ENCODE measurements at regions not wholly inside any gene's neighbourhood (a gene's known extent, or its start where the extent isn't known, plus 50 kb on each side); places are given as distances from the start of the nearest gene placed in this dataset.

DNA sequence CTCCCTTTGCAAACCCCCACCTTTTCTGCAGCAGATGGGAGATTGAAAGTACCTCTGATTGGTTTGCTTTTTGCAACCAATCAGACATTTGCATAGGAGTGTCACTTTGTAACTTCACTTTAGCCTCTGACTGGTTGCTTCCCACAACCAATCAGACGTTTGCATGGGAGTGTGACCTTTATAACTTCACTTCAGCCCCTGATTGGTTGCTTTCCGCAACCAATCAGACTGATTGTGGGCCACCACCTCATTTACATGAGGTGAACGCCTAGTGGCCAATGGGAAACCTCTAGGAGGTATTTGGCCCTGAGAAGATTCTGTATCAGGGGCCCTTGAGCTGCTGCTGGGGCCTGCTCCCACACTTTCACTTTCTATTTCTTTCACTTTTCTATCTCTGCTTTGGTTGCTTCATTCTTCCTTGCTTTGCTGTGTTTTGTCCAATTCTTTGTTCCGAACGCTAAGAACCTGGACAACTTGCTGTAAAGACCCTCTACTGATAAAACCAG lies 106.0 kb upstream of the PRICKLE1 start:
- Mint-ChIP-seq H3K36me3 (no peaks in the 10 kb centered on the region), H3K27me3 (ENCODE audit: low read depth in 3 of 3) (peaks cover 0 to 5% (median 0%) of the 10 kb centered on the region in 3 donors), H3K27ac (no peak overlapping the region), H3K4me3 (no peak overlapping the region), H3K9me3 (peaks cover 10 to 28% (median 16%) of the 10 kb centered on the region in 7 donors), H3K4me1 (peaks cover 32% of the 10 kb centered on the region)
- 90% methylated on average over 2 of the region's 5 CpGs for WGBS (ENCODE audit: insufficient coverage)
- Histone ChIP-seq H3K79me2 (ENCODE audit: insufficient read depth, low read length) (no peaks in the 10 kb centered on the region), H3K27ac (ENCODE audit: low read depth in 1 of 2, low read length in 2 of 2) (no peak overlapping the region), H2AFZ (ENCODE audit: insufficient read depth, low read depth, low read length, poor library complexity, severe bottlenecking) (no peak overlapping the region), H3K4me1 (ENCODE audit: control insufficient read depth in 1 of 2, insufficient read depth in 2 of 2, low read length in 2 of 2) (peaks cover 31 to 34% of the 10 kb centered on the region in 2 donors), H3K4me2 (replicated peaks; ENCODE audit: extremely low read depth, low read length, poor library complexity, severe bottlenecking) (no peak overlapping the region), H3K9ac (ENCODE audit: insufficient read depth, low read length, poor library complexity, severe bottlenecking) (no peak overlapping the region), H4K20me1 (ENCODE audit: insufficient read depth, low read length) (no peaks in the 10 kb centered on the region), H3K36me3 (replicated peaks in 1 of 2; ENCODE audit: control insufficient read depth in 1 of 2, insufficient read depth in 2 of 2, low read length in 2 of 2) (no peaks in the 10 kb centered on the region), H3K27me3 (ENCODE audit: control insufficient read depth in 2 of 2, insufficient read depth in 2 of 2, low read length in 2 of 2) (no peaks in the 10 kb centered on the region), H3K9me3 (replicated peaks in 1 of 2; ENCODE audit: control insufficient read depth in 1 of 2, insufficient read depth in 1 of 2, low read length in 2 of 2) (peaks cover 3 to 7% of the 10 kb centered on the region in 2 donors), H3K4me3 (replicated peaks in 1 of 3; ENCODE audit: low read depth in 2 of 3, low read length in 3 of 3) (no peak overlapping the region)
- TF ChIP-seq, protein P1, sequence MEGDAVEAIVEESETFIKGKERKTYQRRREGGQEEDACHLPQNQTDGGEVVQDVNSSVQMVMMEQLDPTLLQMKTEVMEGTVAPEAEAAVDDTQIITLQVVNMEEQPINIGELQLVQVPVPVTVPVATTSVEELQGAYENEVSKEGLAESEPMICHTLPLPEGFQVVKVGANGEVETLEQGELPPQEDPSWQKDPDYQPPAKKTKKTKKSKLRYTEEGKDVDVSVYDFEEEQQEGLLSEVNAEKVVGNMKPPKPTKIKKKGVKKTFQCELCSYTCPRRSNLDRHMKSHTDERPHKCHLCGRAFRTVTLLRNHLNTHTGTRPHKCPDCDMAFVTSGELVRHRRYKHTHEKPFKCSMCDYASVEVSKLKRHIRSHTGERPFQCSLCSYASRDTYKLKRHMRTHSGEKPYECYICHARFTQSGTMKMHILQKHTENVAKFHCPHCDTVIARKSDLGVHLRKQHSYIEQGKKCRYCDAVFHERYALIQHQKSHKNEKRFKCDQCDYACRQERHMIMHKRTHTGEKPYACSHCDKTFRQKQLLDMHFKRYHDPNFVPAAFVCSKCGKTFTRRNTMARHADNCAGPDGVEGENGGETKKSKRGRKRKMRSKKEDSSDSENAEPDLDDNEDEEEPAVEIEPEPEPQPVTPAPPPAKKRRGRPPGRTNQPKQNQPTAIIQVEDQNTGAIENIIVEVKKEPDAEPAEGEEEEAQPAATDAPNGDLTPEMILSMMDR (IDR thresholded peaks at IDR 0.05) = no peak
- intact Hi-C loops (cut with micrococcal nuclease) = no loop called here
- DNase-seq = no peak

DNA sequence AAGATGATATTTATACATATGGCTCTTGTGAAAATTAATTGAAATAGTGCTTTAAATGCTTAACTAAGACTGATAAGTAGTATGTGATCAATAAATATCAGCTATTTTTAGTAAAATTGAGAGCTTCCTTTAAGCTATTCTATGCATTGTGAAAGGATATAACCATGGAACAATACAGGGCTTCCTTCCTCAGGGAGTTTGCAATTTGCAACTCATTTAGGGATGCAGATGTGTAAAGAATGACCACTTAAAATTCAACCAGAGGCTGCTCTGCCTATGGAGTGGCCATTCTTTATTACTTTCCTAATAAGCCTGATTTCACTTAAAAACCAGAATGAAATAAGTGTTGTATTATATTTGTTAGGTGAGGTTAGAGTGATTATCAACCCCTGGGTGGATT lies 103.2 kb upstream of the PRICKLE1 start:
- Mint-ChIP-seq H3K36me3 (no peaks in the 10 kb centered on the region), H3K27me3 (ENCODE audit: low read depth in 3 of 3) (peaks cover 0 to 5% (median 0%) of the 10 kb centered on the region in 3 donors), H3K27ac (no peak overlapping the region), H3K9me3 (peaks cover 7 to 24% (median 11%) of the 10 kb centered on the region in 7 donors), H3K4me1 (peaks cover 27% of the 10 kb centered on the region), H3K4me3 (no peak overlapping the region)
- H3K4me3 ChIP-seq (replicated peaks in 1 of 3; ENCODE audit: low read depth in 2 of 3, low read length in 3 of 3) = no peak overlapping the region
- no peaks in the 10 kb centered on the region for H3K27me3 ChIP-seq (ENCODE audit: control insufficient read depth in 2 of 2, insufficient read depth in 2 of 2, low read length in 2 of 2)
- intact Hi-C loops (cut with micrococcal nuclease) = no loop called here
- H3K9me3 ChIP-seq (replicated peaks in 1 of 2; ENCODE audit: control insufficient read depth in 1 of 2, insufficient read depth in 1 of 2, low read length in 2 of 2) = peaks cover 3 to 7% of the 10 kb centered on the region in 2 donors
- no peaks in the 10 kb centered on the region for H4K20me1 ChIP-seq (ENCODE audit: insufficient read depth, low read length)
- H3K9ac ChIP-seq (ENCODE audit: insufficient read depth, low read length, poor library complexity, severe bottlenecking) = no peak overlapping the region
- no peaks in the 10 kb centered on the region for H3K36me3 ChIP-seq (replicated peaks in 1 of 2; ENCODE audit: control insufficient read depth in 1 of 2, insufficient read depth in 2 of 2, low read length in 2 of 2)
- H3K4me2 ChIP-seq (replicated peaks; ENCODE audit: extremely low read depth, low read length, poor library complexity, severe bottlenecking) = no peak overlapping the region
- peaks cover 13 to 24% of the 10 kb centered on the region in 2 donors for H3K4me1 ChIP-seq (ENCODE audit: control insufficient read depth in 1 of 2, insufficient read depth in 2 of 2, low read length in 2 of 2)
- H3K79me2 ChIP-seq (ENCODE audit: insufficient read depth, low read length) = no peaks in the 10 kb centered on the region
- H2AFZ ChIP-seq (ENCODE audit: insufficient read depth, low read depth, low read length, poor library complexity, severe bottlenecking) = no peak overlapping the region
- H3K27ac ChIP-seq (ENCODE audit: low read depth in 1 of 2, low read length in 2 of 2) = no peak overlapping the region
- TF ChIP-seq, protein P1 (IDR thresholded peaks at IDR 0.05) = no peak
- DNase-seq = no peak
